PFSK-1 (cell line): ENCODE measurements at regions not wholly inside any gene's neighbourhood (a gene's known extent, or its start where the extent isn't known, plus 50 kb on each side); places are given as distances from the start of the nearest gene placed in this dataset.

Experiments
- FOXP2 ChIP-seq: optimal IDR thresholded peaks from 2 replicates; pipeline ENCODE3; 2011; ENCODE audit warnings: borderline replicate concordance, control low read depth, inconsistent platforms; ENCODE audit not compliant: insufficient read depth; ENCODE audit errors: extremely low read length, extremely low read depth
- POLR2AphosphoS5 ChIP-seq: IDR thresholded peaks from 2 replicates; pipeline ENCODE4 v1.6.1; 2012; ENCODE audit warnings: low read depth, mild to moderate bottlenecking, control low read depth, low read length, moderate library complexity
- SIN3A ChIP-seq: IDR thresholded peaks from 2 replicates; pipeline ENCODE4 v1.6.1; 2012; ENCODE audit warnings: mild to moderate bottlenecking, low read length, moderate library complexity, borderline replicate concordance; ENCODE audit not compliant: insufficient read depth
- TAF1 ChIP-seq: IDR thresholded peaks from 2 replicates; pipeline ENCODE4 v1.6.1; 2012; ENCODE audit warnings: low read length, control low read depth, borderline replicate concordance; ENCODE audit not compliant: insufficient read depth
- TF ChIP-seq, protein P1 (sequence below), 2 experiments: IDR thresholded peaks; 2 replicates each; pipeline versions ENCODE4 v1.6.1 to v1.8.0; 2011 to 2012; ENCODE audit warnings: low read depth in 2 of 2, low read length in 2 of 2, control low read depth in 1 of 2, inconsistent platforms in 1 of 2, mild to moderate bottlenecking in 1 of 2, moderate library complexity in 1 of 2; ENCODE audit not compliant: insufficient read depth in 1 of 2

DNA sequence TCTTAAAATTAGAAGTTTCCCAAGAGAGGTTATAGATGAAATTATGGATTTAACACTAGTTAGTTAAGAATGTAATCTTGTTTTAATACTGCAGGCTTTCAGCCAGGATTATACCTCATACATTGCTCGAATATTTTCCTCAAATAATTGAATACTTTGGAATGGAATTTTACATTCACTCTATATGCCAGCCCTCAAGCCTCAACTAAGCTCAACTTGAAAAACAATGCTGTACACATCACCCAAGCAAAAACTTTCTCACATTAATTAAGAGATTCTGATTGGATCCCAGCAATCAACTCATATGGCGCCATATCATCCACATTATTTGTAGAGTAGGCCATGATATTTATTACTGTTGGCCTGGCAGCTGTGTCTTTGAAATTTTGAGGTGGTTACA, 710.7 kb upstream of the ADAMTS5 start:
- no peak for TF ChIP-seq POLR2AphosphoS5

DNA sequence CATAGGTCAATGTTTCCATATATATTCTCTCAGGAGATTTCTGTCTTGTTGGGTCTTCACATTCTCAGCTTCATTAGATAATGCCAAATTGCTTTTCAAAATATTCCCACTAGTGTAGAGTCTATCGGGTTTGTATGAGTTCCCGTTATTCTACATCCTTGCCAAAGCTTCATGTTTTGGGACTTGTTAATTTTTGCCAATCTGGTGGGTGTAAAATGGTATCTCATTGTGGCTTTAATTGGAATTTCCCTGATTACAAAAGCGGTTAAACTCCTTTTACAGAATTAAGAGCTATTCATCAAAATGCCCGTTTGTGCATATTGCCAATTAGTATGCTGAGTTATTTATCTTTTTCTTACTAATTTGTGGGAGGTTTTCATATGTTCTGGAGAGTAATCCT, 708.4 kb upstream of the ADAMTS5 start:
- TF ChIP-seq POLR2AphosphoS5 = no peak
- no peak for TF ChIP-seq TAF1
- no peak for TF ChIP-seq SIN3A
- TF ChIP-seq FOXP2 = no peak
- TF ChIP-seq, protein P1, sequence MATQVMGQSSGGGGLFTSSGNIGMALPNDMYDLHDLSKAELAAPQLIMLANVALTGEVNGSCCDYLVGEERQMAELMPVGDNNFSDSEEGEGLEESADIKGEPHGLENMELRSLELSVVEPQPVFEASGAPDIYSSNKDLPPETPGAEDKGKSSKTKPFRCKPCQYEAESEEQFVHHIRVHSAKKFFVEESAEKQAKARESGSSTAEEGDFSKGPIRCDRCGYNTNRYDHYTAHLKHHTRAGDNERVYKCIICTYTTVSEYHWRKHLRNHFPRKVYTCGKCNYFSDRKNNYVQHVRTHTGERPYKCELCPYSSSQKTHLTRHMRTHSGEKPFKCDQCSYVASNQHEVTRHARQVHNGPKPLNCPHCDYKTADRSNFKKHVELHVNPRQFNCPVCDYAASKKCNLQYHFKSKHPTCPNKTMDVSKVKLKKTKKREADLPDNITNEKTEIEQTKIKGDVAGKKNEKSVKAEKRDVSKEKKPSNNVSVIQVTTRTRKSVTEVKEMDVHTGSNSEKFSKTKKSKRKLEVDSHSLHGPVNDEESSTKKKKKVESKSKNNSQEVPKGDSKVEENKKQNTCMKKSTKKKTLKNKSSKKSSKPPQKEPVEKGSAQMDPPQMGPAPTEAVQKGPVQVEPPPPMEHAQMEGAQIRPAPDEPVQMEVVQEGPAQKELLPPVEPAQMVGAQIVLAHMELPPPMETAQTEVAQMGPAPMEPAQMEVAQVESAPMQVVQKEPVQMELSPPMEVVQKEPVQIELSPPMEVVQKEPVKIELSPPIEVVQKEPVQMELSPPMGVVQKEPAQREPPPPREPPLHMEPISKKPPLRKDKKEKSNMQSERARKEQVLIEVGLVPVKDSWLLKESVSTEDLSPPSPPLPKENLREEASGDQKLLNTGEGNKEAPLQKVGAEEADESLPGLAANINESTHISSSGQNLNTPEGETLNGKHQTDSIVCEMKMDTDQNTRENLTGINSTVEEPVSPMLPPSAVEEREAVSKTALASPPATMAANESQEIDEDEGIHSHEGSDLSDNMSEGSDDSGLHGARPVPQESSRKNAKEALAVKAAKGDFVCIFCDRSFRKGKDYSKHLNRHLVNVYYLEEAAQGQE (IDR thresholded peaks at IDR 0.05; ENCODE audit: insufficient read depth in 1 of 2, low read depth in 2 of 2, low read length in 2 of 2) = no peak

DNA sequence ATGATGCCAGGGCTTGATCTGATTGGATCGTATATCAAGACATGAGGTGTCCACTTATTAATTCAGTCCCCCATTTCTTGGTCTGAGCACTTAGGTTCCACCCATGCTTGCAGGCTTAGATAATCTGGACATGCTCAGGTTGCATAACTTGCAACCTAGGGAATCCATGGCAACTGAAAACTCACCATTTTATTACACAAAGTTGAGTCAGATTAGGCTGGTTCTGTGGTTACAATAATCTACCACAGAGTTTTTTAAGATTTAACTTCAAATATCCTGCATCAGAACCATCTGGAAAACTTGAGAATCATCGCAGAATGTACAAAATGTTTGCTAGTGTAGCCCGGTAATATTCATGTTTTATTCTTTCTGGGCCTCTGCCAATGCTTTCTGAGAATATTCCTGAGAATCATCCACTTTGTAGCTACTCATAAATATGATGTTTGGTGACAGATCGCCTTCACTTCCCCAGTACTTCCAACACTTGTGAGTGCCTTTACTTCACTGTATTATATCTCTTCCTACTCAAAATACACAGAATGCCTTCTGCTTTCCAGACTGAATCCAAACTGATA, 707.2 kb upstream of the ADAMTS5 start:
- TF ChIP-seq, protein P1 (IDR thresholded peaks at IDR 0.05; ENCODE audit: insufficient read depth in 1 of 2, low read depth in 2 of 2, low read length in 2 of 2) = no peak
- TF ChIP-seq FOXP2 (no peak), SIN3A (no peak), POLR2AphosphoS5 (no peak), TAF1 (no peak)

DNA sequence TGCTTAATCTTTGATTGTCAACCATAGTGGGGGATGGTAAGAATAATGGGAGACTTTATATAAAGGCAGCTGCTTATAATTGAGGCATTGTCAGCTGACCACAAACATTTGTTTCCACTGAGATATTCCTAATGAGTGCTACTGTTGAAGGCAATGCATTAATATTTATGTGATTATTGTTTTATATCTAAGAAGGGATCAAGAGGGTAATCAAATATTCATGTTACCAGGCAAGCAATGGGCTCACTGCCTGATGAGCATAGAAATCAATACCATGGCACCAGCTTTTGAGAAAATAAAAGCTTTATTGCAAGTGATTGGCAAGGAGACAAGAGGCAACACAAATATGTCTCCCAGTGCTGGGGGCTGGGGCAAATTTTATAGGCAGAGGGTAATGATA, 706.7 kb upstream of the ADAMTS5 start:
- TF ChIP-seq FOXP2 (no peak), POLR2AphosphoS5 (no peak), SIN3A (no peak), TAF1 (no peak)
- TF ChIP-seq, protein P1 (IDR thresholded peaks at IDR 0.05; ENCODE audit: insufficient read depth in 1 of 2, low read depth in 2 of 2, low read length in 2 of 2) = no peak

DNA sequence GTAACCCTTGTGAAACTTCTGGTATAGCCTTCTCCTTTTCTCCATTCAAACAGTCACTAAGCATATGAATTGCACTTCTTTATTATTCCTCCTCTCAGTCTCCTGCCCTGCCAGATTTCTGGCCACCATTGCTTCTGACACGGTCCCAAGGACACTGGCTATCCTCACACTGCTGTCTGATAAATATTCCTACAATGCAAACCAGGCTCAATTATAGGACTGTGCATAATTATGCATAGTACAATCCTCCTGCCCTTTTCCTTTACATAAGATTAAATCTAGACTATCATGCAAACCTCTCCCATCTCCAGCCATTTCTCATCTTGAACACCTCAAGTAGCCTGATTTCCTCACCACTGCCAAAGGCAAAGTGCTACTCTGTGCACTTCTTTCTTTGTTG, 704.3 kb upstream of the ADAMTS5 start:
- TF ChIP-seq, protein P1 (IDR thresholded peaks at IDR 0.05; ENCODE audit: insufficient read depth in 1 of 2, low read depth in 2 of 2, low read length in 2 of 2) = no peak
- no peak for TF ChIP-seq FOXP2
- no peak for TF ChIP-seq TAF1
- TF ChIP-seq POLR2AphosphoS5 = no peak
- no peak for TF ChIP-seq SIN3A
